ENCODE measurements at regions not wholly inside any gene's neighbourhood (a gene's known extent, or its start where the extent isn't known, plus 50 kb on each side); places are given as distances from the start of the nearest gene placed in this dataset.
"Not testable (repeated sequence)": the region's sequence is repeated elsewhere in the genome, so short reads cannot be mapped to it uniquely, and the experiment has no call there.

- not testable (repeated sequence) for H3K4me3 Mint-ChIP-seq; H3K27ac Mint-ChIP-seq; H3K27me3 Mint-ChIP-seq; ATAC-seq; H3K36me3 Mint-ChIP-seq (ENCODE audit: low read depth); H3K4me1 Mint-ChIP-seq; DNase-seq
- peaks cover 13% of the 10 kb centered on the region for H3K9me3 Mint-ChIP-seq
These were observed 1665.5 kb downstream of the BRINP3 start for GRCh38 chr1:188812153-188812552.

- ATAC-seq; H3K27me3 Mint-ChIP-seq; H3K4me3 Mint-ChIP-seq; H3K4me1 Mint-ChIP-seq; DNase-seq; H3K27ac Mint-ChIP-seq; H3K36me3 Mint-ChIP-seq (ENCODE audit: low read depth): not testable (repeated sequence)
- peaks cover 11% of the 10 kb centered on the region for H3K9me3 Mint-ChIP-seq
These were observed 1664.7 kb downstream of the BRINP3 start for GRCh38 chr1:188812836-188813573.

- Mint-ChIP-seq H3K36me3 (ENCODE audit: low read depth) (no peaks in the 10 kb centered on the region), H3K9me3 (no peaks in the 10 kb centered on the region), H3K4me1 (no peaks in the 10 kb centered on the region), H3K27ac (no peak overlapping the region), H3K4me3 (no peak overlapping the region), H3K27me3 (no peaks in the 10 kb centered on the region)
- DNase-seq (no peak), ATAC-seq (no peak)
These were observed 1659.8 kb downstream of the BRINP3 start for GRCh38 chr1:188817814-188818213.

GRCh38 chr1:188822248-188822647 is 1655.4 kb downstream of the BRINP3 start:
- H3K9me3 Mint-ChIP-seq: peaks cover 8% of the 10 kb centered on the region
- DNase-seq (no peak), ATAC-seq (no peak)
- no peaks in the 10 kb centered on the region for H3K4me1 Mint-ChIP-seq
- H3K27me3 Mint-ChIP-seq: no peaks in the 10 kb centered on the region
- no peak overlapping the region for H3K27ac Mint-ChIP-seq
- H3K4me3 Mint-ChIP-seq: no peak overlapping the region
- H3K36me3 Mint-ChIP-seq (ENCODE audit: low read depth): no peaks in the 10 kb centered on the region

- H3K4me1 Mint-ChIP-seq: no peaks in the 10 kb centered on the region
- ATAC-seq (no peak), DNase-seq (no peak)
- no peak overlapping the region for H3K4me3 Mint-ChIP-seq
- no peak overlapping the region for H3K27ac Mint-ChIP-seq
- H3K27me3 Mint-ChIP-seq: no peaks in the 10 kb centered on the region
- no peaks in the 10 kb centered on the region for H3K36me3 Mint-ChIP-seq (ENCODE audit: low read depth)
- H3K9me3 Mint-ChIP-seq: peaks cover 12% of the 10 kb centered on the region
These were observed 1652.2 kb downstream of the BRINP3 start for GRCh38 chr1:188825471-188825870.

GRCh38 chr1:188826800-188827199 is 1650.9 kb downstream of the BRINP3 start:
- ATAC-seq (no peak), DNase-seq (no peak)
- Mint-ChIP-seq H3K27ac (no peak overlapping the region), H3K27me3 (no peaks in the 10 kb centered on the region), H3K9me3 (peaks cover 12% of the 10 kb centered on the region), H3K36me3 (ENCODE audit: low read depth) (no peaks in the 10 kb centered on the region), H3K4me3 (no peak overlapping the region), H3K4me1 (no peaks in the 10 kb centered on the region)

- Mint-ChIP-seq H3K4me3 (no peak overlapping the region), H3K9me3 (peaks cover 12% of the 10 kb centered on the region), H3K4me1 (no peaks in the 10 kb centered on the region), H3K36me3 (ENCODE audit: low read depth) (no peaks in the 10 kb centered on the region), H3K27me3 (no peaks in the 10 kb centered on the region), H3K27ac (no peak overlapping the region)
- DNase-seq (no peak), ATAC-seq (no peak)
These were observed 1650.3 kb downstream of the BRINP3 start for GRCh38 chr1:188827400-188827799.

- ATAC-seq; H3K27ac Mint-ChIP-seq; H3K36me3 Mint-ChIP-seq (ENCODE audit: low read depth); DNase-seq; H3K4me3 Mint-ChIP-seq; H3K27me3 Mint-ChIP-seq; H3K9me3 Mint-ChIP-seq; H3K4me1 Mint-ChIP-seq: not testable (repeated sequence)
These were observed 1636.5 kb downstream of the BRINP3 start for GRCh38 chr1:188841111-188841696.

GRCh38 chr1:188846468-188846867 is 1631.2 kb downstream of the BRINP3 start:
- ATAC-seq: no peak
- H3K27me3 Mint-ChIP-seq: no peaks in the 10 kb centered on the region
- no peak overlapping the region for H3K27ac Mint-ChIP-seq
- no peak for DNase-seq
- no peak overlapping the region for H3K4me3 Mint-ChIP-seq
- no peaks in the 10 kb centered on the region for H3K36me3 Mint-ChIP-seq (ENCODE audit: low read depth)
- no peaks in the 10 kb centered on the region for H3K9me3 Mint-ChIP-seq
- no peaks in the 10 kb centered on the region for H3K4me1 Mint-ChIP-seq

- Mint-ChIP-seq H3K4me3 (no peak overlapping the region), H3K27me3 (no peaks in the 10 kb centered on the region), H3K4me1 (no peaks in the 10 kb centered on the region), H3K9me3 (peaks cover 7% of the 10 kb centered on the region), H3K27ac (no peak overlapping the region), H3K36me3 (ENCODE audit: low read depth) (no peaks in the 10 kb centered on the region)
- ATAC-seq (no peak), DNase-seq (no peak)
These were observed 1620.1 kb downstream of the BRINP3 start for GRCh38 chr1:188857526-188858087.

- peaks cover 16% of the 10 kb centered on the region for H3K9me3 Mint-ChIP-seq
- DNase-seq (no peak), ATAC-seq (no peak)
- H3K4me3 Mint-ChIP-seq: no peak overlapping the region
- H3K27me3 Mint-ChIP-seq: no peaks in the 10 kb centered on the region
- H3K4me1 Mint-ChIP-seq: no peaks in the 10 kb centered on the region
- H3K27ac Mint-ChIP-seq: no peak overlapping the region
- H3K36me3 Mint-ChIP-seq (ENCODE audit: low read depth): no peaks in the 10 kb centered on the region
These were observed 1610.0 kb downstream of the BRINP3 start for GRCh38 chr1:188867614-188868013.

- peaks cover 13% of the 10 kb centered on the region for H3K9me3 Mint-ChIP-seq
- H3K4me1 Mint-ChIP-seq: no peaks in the 10 kb centered on the region
- no peak for DNase-seq
- no peak overlapping the region for H3K4me3 Mint-ChIP-seq
- no peaks in the 10 kb centered on the region for H3K27me3 Mint-ChIP-seq
- no peak overlapping the region for H3K27ac Mint-ChIP-seq
- no peak for ATAC-seq
- no peaks in the 10 kb centered on the region for H3K36me3 Mint-ChIP-seq (ENCODE audit: low read depth)
These were observed 1606.5 kb downstream of the BRINP3 start for GRCh38 chr1:188871164-188871563.

GRCh38 chr1:188872376-188872775 is 1605.3 kb downstream of the BRINP3 start:
- no peaks in the 10 kb centered on the region for H3K36me3 Mint-ChIP-seq (ENCODE audit: low read depth)
- H3K9me3 Mint-ChIP-seq: peaks cover 15% of the 10 kb centered on the region
- H3K27ac Mint-ChIP-seq: no peak overlapping the region
- ATAC-seq: no peak
- H3K4me1 Mint-ChIP-seq: no peaks in the 10 kb centered on the region
- no peak overlapping the region for H3K4me3 Mint-ChIP-seq
- DNase-seq: no peak
- H3K27me3 Mint-ChIP-seq: no peaks in the 10 kb centered on the region

- DNase-seq: no peak
- Mint-ChIP-seq H3K4me1 (no peaks in the 10 kb centered on the region), H3K9me3 (peaks cover 16% of the 10 kb centered on the region), H3K4me3 (no peak overlapping the region), H3K27ac (no peak overlapping the region), H3K36me3 (ENCODE audit: low read depth) (no peaks in the 10 kb centered on the region), H3K27me3 (no peaks in the 10 kb centered on the region)
- no peak for ATAC-seq
These were observed 1600.0 kb downstream of the BRINP3 start for GRCh38 chr1:188877668-188878067.

GRCh38 chr1:188888386-188888785 is 1589.3 kb downstream of the BRINP3 start:
- H3K9me3 Mint-ChIP-seq: peaks cover 16% of the 10 kb centered on the region

More at GRCh38 chr1:188888386-188888785, 1589.3 kb downstream of the BRINP3 start:
- H3K4me3 Mint-ChIP-seq: no peak overlapping the region
- no peak overlapping the region for H3K27ac Mint-ChIP-seq
- H3K27me3 Mint-ChIP-seq: no peaks in the 10 kb centered on the region
- no peak for ATAC-seq
- no peaks in the 10 kb centered on the region for H3K4me1 Mint-ChIP-seq
- DNase-seq: no peak
- no peaks in the 10 kb centered on the region for H3K36me3 Mint-ChIP-seq (ENCODE audit: low read depth)

Measured in activated naive CD8-positive, alpha-beta T cell treated with anti-CD3 and anti-CD28 coated beads, Interleukin-2, amount 50 U/mL, for 24 hours (primary cell).